ENCODE measurements at regions not wholly inside any gene's neighbourhood (a gene's known extent, or its start where the extent isn't known, plus 50 kb on each side); places are given as distances from the start of the nearest gene placed in this dataset.

GRCh38 chr20:60870040-60870439 lies 382.0 kb upstream of the CDH4 start:
- Histone ChIP-seq H3K36me3 (replicated peaks; ENCODE audit: insufficient read depth, low read length) (no peaks in the 10 kb centered on the region), H3K9me3 (replicated peaks; ENCODE audit: insufficient read depth, low read length) (no peaks in the 10 kb centered on the region), H3K79me2 (ENCODE audit: low read length) (no peaks in the 10 kb centered on the region)

GRCh38 chr20:60872224-60872623 lies 379.8 kb upstream of the CDH4 start:
- Histone ChIP-seq H3K9me3 (replicated peaks; ENCODE audit: insufficient read depth, low read length) (no peaks in the 10 kb centered on the region), H3K4me2 (ENCODE audit: low read depth, low read length) (no peak overlapping the region), H3F3A (ENCODE audit: insufficient read depth, low read length) (no peaks in the 10 kb centered on the region), H3K4me1 (ENCODE audit: low read length) (peaks cover 6% of the 10 kb centered on the region; the same call in 1 of the 2 replicates), H3K4me3 (ENCODE audit: low read length) (no peak overlapping the region), H2AFZ (ENCODE audit: low read length) (no peak overlapping the region), H3K79me2 (ENCODE audit: low read length) (no peaks in the 10 kb centered on the region), H4K20me1 (ENCODE audit: insufficient read depth, low read length) (no peaks in the 10 kb centered on the region), H3K27me3 (replicated peaks; ENCODE audit: insufficient read depth, low read length) (0 out of 2 replicates have a peak, but pooled peaks cover 7% of the 10 kb centered on the region), H3K27ac (ENCODE audit: low read length) (no peak overlapping the region), H3K36me3 (replicated peaks; ENCODE audit: insufficient read depth, low read length) (no peaks in the 10 kb centered on the region), H3K9ac (ENCODE audit: low read length) (no peak overlapping the region), H3K9me2 (replicated peaks; ENCODE audit: insufficient read depth, low read length) (no peaks in the 10 kb centered on the region)
- no peak for TF ChIP-seq EZH2 (optimal IDR thresholded peaks at IDR 0.05; ENCODE audit: low read depth, low read length)
- no peak for DNase-seq

More at GRCh38 chr20:60870040-60870439, 382.0 kb upstream of the CDH4 start:
- H3K27ac ChIP-seq (ENCODE audit: low read length): no peak overlapping the region
- no peak for TF ChIP-seq EZH2 (optimal IDR thresholded peaks at IDR 0.05; ENCODE audit: low read depth, low read length)
- TF ChIP-seq EZH2phosphoT487 (IDR thresholded peaks at IDR 0.05; ENCODE audit: low read length): no peak
- TF ChIP-seq CTCF (IDR thresholded peaks at IDR 0.05; ENCODE audit: low read length): no peak
- 0 out of 2 replicates have a peak, but pooled peaks cover 7% of the 10 kb centered on the region for H3K27me3 ChIP-seq (replicated peaks; ENCODE audit: insufficient read depth, low read length)
- H3K9ac ChIP-seq (ENCODE audit: low read length): no peak overlapping the region
- peaks cover 6% of the 10 kb centered on the region; the same call in 1 of the 2 replicates for H3K4me1 ChIP-seq (ENCODE audit: low read length)
- no peaks in the 10 kb centered on the region for H4K20me1 ChIP-seq (ENCODE audit: insufficient read depth, low read length)
- no peak overlapping the region for H2AFZ ChIP-seq (ENCODE audit: low read length)
- DNase-seq: no peak
- H3K9me2 ChIP-seq (replicated peaks; ENCODE audit: insufficient read depth, low read length): no peaks in the 10 kb centered on the region
- H3F3A ChIP-seq (ENCODE audit: insufficient read depth, low read length): no peaks in the 10 kb centered on the region
- H3K4me2 ChIP-seq (ENCODE audit: low read depth, low read length): no peak overlapping the region
- H3K4me3 ChIP-seq (ENCODE audit: low read length): no peak overlapping the region

GRCh38 chr20:60877071-60877857 lies 374.8 kb upstream of the CDH4 start:
- no peak overlapping the region for H2AFZ ChIP-seq (ENCODE audit: low read length)
- H3K27ac ChIP-seq (ENCODE audit: low read length): no peak overlapping the region
- no peaks in the 10 kb centered on the region for H3K4me1 ChIP-seq (ENCODE audit: low read length)
- H3K9ac ChIP-seq (ENCODE audit: low read length): no peak overlapping the region
- TF ChIP-seq EZH2 (optimal IDR thresholded peaks at IDR 0.05; ENCODE audit: low read depth, low read length): no peak
- TF ChIP-seq EZH2phosphoT487 (IDR thresholded peaks at IDR 0.05; ENCODE audit: low read length): no peak
- no peak for TF ChIP-seq CTCF (IDR thresholded peaks at IDR 0.05; ENCODE audit: low read length)
- no peaks in the 10 kb centered on the region; the same call in 1 of the 2 replicates for H3K27me3 ChIP-seq (replicated peaks; ENCODE audit: insufficient read depth, low read length)
- no peak overlapping the region for H3K4me2 ChIP-seq (ENCODE audit: low read depth, low read length)
- H4K20me1 ChIP-seq (ENCODE audit: insufficient read depth, low read length): no peaks in the 10 kb centered on the region
- H3K36me3 ChIP-seq (replicated peaks; ENCODE audit: insufficient read depth, low read length): no peaks in the 10 kb centered on the region
- no peak overlapping the region for H3K4me3 ChIP-seq (ENCODE audit: low read length)
- H3K9me2 ChIP-seq (replicated peaks; ENCODE audit: insufficient read depth, low read length): no peaks in the 10 kb centered on the region
- H3F3A ChIP-seq (ENCODE audit: insufficient read depth, low read length): no peaks in the 10 kb centered on the region
- no peaks in the 10 kb centered on the region for H3K79me2 ChIP-seq (ENCODE audit: low read length)
- DNase-seq: no peak
- no peaks in the 10 kb centered on the region for H3K9me3 ChIP-seq (replicated peaks; ENCODE audit: insufficient read depth, low read length)

- Histone ChIP-seq H3K9me3 (replicated peaks; ENCODE audit: insufficient read depth, low read length) (no peaks in the 10 kb centered on the region), H3K36me3 (replicated peaks; ENCODE audit: insufficient read depth, low read length) (no peaks in the 10 kb centered on the region), H2AFZ (ENCODE audit: low read length) (no peak overlapping the region), H3K4me1 (ENCODE audit: low read length) (0 out of 2 replicates have a peak, but pooled peaks cover 4% of the 10 kb centered on the region), H3K9me2 (replicated peaks; ENCODE audit: insufficient read depth, low read length) (no peaks in the 10 kb centered on the region), H3K27me3 (replicated peaks; ENCODE audit: insufficient read depth, low read length) (no peaks in the 10 kb centered on the region; the same call in 1 of the 2 replicates), H3K79me2 (ENCODE audit: low read length) (no peaks in the 10 kb centered on the region), H3K27ac (ENCODE audit: low read length) (no peak overlapping the region), H3K9ac (ENCODE audit: low read length) (no peak overlapping the region), H3K4me2 (ENCODE audit: low read depth, low read length) (no peak overlapping the region), H3K4me3 (ENCODE audit: low read length) (no peak overlapping the region), H3F3A (ENCODE audit: insufficient read depth, low read length) (no peaks in the 10 kb centered on the region), H4K20me1 (ENCODE audit: insufficient read depth, low read length) (no peaks in the 10 kb centered on the region)
- DNase-seq: no peak
- TF ChIP-seq CTCF (IDR thresholded peaks at IDR 0.05; ENCODE audit: low read length) (no peak), EZH2phosphoT487 (IDR thresholded peaks at IDR 0.05; ENCODE audit: low read length) (no peak), EZH2 (optimal IDR thresholded peaks at IDR 0.05; ENCODE audit: low read depth, low read length) (no peak)
These were observed 369.2 kb upstream of the CDH4 start for GRCh38 chr20:60882836-60883235.
